PFSK-1 (cell line): ENCODE measurements at regions not wholly inside any gene's neighbourhood (a gene's known extent, or its start where the extent isn't known, plus 50 kb on each side); places are given as distances from the start of the nearest gene placed in this dataset.

Source experiments
- FOXP2 ChIP-seq: optimal IDR thresholded peaks from 2 replicates; pipeline ENCODE3; 2011; ENCODE audit warnings: borderline replicate concordance, control low read depth, inconsistent platforms; ENCODE audit not compliant: insufficient read depth; ENCODE audit errors: extremely low read length, extremely low read depth
- POLR2AphosphoS5 ChIP-seq: IDR thresholded peaks from 2 replicates; pipeline ENCODE4 v1.6.1; 2012; ENCODE audit warnings: low read depth, mild to moderate bottlenecking, control low read depth, low read length, moderate library complexity
- SIN3A ChIP-seq: IDR thresholded peaks from 2 replicates; pipeline ENCODE4 v1.6.1; 2012; ENCODE audit warnings: mild to moderate bottlenecking, low read length, moderate library complexity, borderline replicate concordance; ENCODE audit not compliant: insufficient read depth
- TF ChIP-seq, protein P1 (sequence below), 2 experiments: IDR thresholded peaks; 2 replicates each; pipeline versions ENCODE4 v1.6.1 to v1.8.0; 2011 to 2012; ENCODE audit warnings: low read depth in 2 of 2, low read length in 2 of 2, control low read depth in 1 of 2, inconsistent platforms in 1 of 2, mild to moderate bottlenecking in 1 of 2, moderate library complexity in 1 of 2; ENCODE audit not compliant: insufficient read depth in 1 of 2

DNA sequence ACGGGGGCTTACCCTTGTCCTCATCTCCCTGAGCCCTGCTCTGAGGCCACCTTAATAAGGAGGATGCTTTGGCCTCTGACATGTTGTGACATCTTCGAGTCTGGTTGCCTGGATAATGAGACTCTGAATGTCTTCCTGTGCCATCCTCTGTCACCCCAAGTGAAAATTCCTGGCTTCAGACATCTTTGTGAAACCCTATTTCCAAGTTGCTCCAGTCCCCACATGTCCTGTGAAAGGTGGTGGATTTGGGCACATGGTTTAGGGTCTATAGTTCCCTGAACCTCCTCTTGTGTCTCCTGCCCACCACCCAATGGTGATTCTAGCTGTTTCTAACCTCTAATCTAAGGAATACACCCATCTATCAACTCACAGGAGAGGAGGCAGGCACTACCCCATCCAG lies 223.1 kb upstream of the GLI3 start:
- no peak for TF ChIP-seq POLR2AphosphoS5
- TF ChIP-seq FOXP2 = no peak
- no peak for TF ChIP-seq SIN3A
- TF ChIP-seq, protein P1, sequence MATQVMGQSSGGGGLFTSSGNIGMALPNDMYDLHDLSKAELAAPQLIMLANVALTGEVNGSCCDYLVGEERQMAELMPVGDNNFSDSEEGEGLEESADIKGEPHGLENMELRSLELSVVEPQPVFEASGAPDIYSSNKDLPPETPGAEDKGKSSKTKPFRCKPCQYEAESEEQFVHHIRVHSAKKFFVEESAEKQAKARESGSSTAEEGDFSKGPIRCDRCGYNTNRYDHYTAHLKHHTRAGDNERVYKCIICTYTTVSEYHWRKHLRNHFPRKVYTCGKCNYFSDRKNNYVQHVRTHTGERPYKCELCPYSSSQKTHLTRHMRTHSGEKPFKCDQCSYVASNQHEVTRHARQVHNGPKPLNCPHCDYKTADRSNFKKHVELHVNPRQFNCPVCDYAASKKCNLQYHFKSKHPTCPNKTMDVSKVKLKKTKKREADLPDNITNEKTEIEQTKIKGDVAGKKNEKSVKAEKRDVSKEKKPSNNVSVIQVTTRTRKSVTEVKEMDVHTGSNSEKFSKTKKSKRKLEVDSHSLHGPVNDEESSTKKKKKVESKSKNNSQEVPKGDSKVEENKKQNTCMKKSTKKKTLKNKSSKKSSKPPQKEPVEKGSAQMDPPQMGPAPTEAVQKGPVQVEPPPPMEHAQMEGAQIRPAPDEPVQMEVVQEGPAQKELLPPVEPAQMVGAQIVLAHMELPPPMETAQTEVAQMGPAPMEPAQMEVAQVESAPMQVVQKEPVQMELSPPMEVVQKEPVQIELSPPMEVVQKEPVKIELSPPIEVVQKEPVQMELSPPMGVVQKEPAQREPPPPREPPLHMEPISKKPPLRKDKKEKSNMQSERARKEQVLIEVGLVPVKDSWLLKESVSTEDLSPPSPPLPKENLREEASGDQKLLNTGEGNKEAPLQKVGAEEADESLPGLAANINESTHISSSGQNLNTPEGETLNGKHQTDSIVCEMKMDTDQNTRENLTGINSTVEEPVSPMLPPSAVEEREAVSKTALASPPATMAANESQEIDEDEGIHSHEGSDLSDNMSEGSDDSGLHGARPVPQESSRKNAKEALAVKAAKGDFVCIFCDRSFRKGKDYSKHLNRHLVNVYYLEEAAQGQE (IDR thresholded peaks at IDR 0.05; ENCODE audit: insufficient read depth in 1 of 2, low read depth in 2 of 2, low read length in 2 of 2) = no peak
